Keratinocyte (primary cell): ENCODE measurements at regions not wholly inside any gene's neighbourhood (a gene's known extent, or its start where the extent isn't known, plus 50 kb on each side); places are given as distances from the start of the nearest gene placed in this dataset.

Source experiments
- DNase-seq: peaks from one replicate; pipeline ENCODE4 v3.0.0-alpha.2; 2011; ENCODE audit warnings: low read depth, missing footprints, low spot score
- FAIRE-seq: peaks from 2 replicates; lab custom pipeline; 2011; peaks lifted over from hg19 to GRCh38; lab: Jason Lieb, UNC
- H2AFZ ChIP-seq: 2 replicates; pipeline ENCODE4 v1.6.0; 2012; ENCODE audit warnings: low read length, control low read depth, inconsistent platforms; ENCODE audit not compliant: control insufficient read depth
- H3K27ac ChIP-seq: 2 replicates; pipeline ENCODE4 v1.5.1; 2011; ENCODE audit warnings: low read length; ENCODE audit not compliant: control insufficient read depth, insufficient read depth
- H3K27me3 ChIP-seq: 3 replicates; pipeline ENCODE4 v1.6.0; 2011; ENCODE audit warnings: low read length; ENCODE audit not compliant: control insufficient read depth, insufficient read depth; ENCODE audit errors: extremely low read depth
- H3K36me3 ChIP-seq, 2 experiments: 2 replicates in 1 of 2; 3 replicates in 1 of 2; pipeline ENCODE4 v1.5.1; 2011; ENCODE audit warnings: low read length in 2 of 2, mild to moderate bottlenecking in 1 of 2; ENCODE audit not compliant: control insufficient read depth in 2 of 2, insufficient read depth in 2 of 2; ENCODE audit errors: extremely low read depth in 1 of 2
- H3K4me1 ChIP-seq: 3 replicates; pipeline ENCODE4 v1.5.1; 2011; ENCODE audit warnings: low read length; ENCODE audit not compliant: control insufficient read depth, insufficient read depth; ENCODE audit errors: extremely low read depth
- H3K4me2 ChIP-seq: 3 replicates; pipeline ENCODE4 v1.6.0; 2011; ENCODE audit warnings: low read depth, low read length; ENCODE audit not compliant: control insufficient read depth, insufficient read depth; ENCODE audit errors: extremely low read depth
- H3K4me3 ChIP-seq, 3 experiments: fragments of 200-600 bp in 1 of 3; sonication (generic) in 1 of 3; 2 replicates in 2 of 3; 3 replicates in 1 of 3; pipeline ENCODE4 v1.5.1; 2011 to 2016; ENCODE audit warnings: low read length in 3 of 3, mild to moderate bottlenecking in 3 of 3, control low read depth in 2 of 3, inconsistent platforms in 1 of 3, low read depth in 1 of 3, mixed read lengths in 1 of 3, mixed run types in 1 of 3, moderate library complexity in 1 of 3; ENCODE audit not compliant: control insufficient read depth in 2 of 3, insufficient read depth in 2 of 3; ENCODE audit errors: extremely low read depth in 1 of 3
- H3K79me2 ChIP-seq: 2 replicates; pipeline ENCODE4 v1.6.0; 2012; ENCODE audit warnings: low read length; ENCODE audit not compliant: control insufficient read depth, insufficient read depth
- H3K9ac ChIP-seq: 3 replicates; pipeline ENCODE4 v1.6.0; 2011; ENCODE audit warnings: low read length; ENCODE audit not compliant: control insufficient read depth, insufficient read depth; ENCODE audit errors: extremely low read depth
- H3K9me1 ChIP-seq: 3 replicates; pipeline ENCODE4 v1.6.0; 2011; ENCODE audit warnings: low read length; ENCODE audit not compliant: control insufficient read depth, insufficient read depth; ENCODE audit errors: extremely low read depth
- H3K9me3 ChIP-seq: 2 replicates; pipeline ENCODE4 v1.5.1; 2012; ENCODE audit warnings: low read depth, low read length; ENCODE audit not compliant: control insufficient read depth
- H4K20me1 ChIP-seq: 3 replicates; pipeline ENCODE4 v1.6.0; 2011; ENCODE audit warnings: low read length; ENCODE audit not compliant: control insufficient read depth, insufficient read depth; ENCODE audit errors: extremely low read depth
- CTCF ChIP-seq, 3 experiments: IDR thresholded peaks in 1 of 3; conservative IDR thresholded peaks in 1 of 3; optimal IDR thresholded peaks in 1 of 3; 2 replicates in 2 of 3; 3 replicates in 1 of 3; pipeline versions ENCODE3 to v1.5.1; 2011; ENCODE audit warnings: low read length in 3 of 3, mild to moderate bottlenecking in 3 of 3, moderate library complexity in 2 of 3, control low read depth in 1 of 3, inconsistent platforms in 1 of 3; ENCODE audit not compliant: insufficient read depth in 2 of 3; ENCODE audit errors: extremely low read depth in 1 of 3
- EZH2 ChIP-seq: IDR thresholded peaks from one replicate; pipeline ENCODE4 v1.6.1; 2012; ENCODE audit warnings: inconsistent platforms, mild to moderate bottlenecking, low read length, moderate library complexity
- dilution Hi-C: fragments of 300-500 bp; cut with MboI; formaldehyde crosslinking; loops from one replicate; pipeline ENCODE4 v1.7.0; 2020; ENCODE audit warnings: low sequenced_read_pairs; ENCODE audit not compliant: extremely low pct_ligation_motif_present

GRCh38 chr13:73608157-73608516 lies 526.1 kb downstream of the KLF12 start:
- Histone ChIP-seq H4K20me1 (no peaks in the 10 kb centered on the region), H3K4me3 (no peak overlapping the region), H3K27me3 (no peaks in the 10 kb centered on the region), H3K27ac (no peak overlapping the region), H3K4me1 (peaks cover 29% of the 10 kb centered on the region), H2AFZ (peak overlapping the region; percentile 72), H3K79me2 (no peaks in the 10 kb centered on the region), H3K36me3 (no peaks in the 10 kb centered on the region), H3K4me2 (no peak overlapping the region), H3K9me3 (peaks cover 2% of the 10 kb centered on the region), H3K9me1 (no peaks in the 10 kb centered on the region), H3K9ac (no peak overlapping the region)
- dilution Hi-C loops, result no loop called here
- TF ChIP-seq CTCF (optimal IDR thresholded peaks at IDR 0.05 in 1 of 3, IDR thresholded peaks at IDR 0.05 in 1 of 3, conservative IDR thresholded peaks at IDR 0.05 in 1 of 3; ENCODE audit: extremely low read depth in 1 of 3, insufficient read depth in 2 of 3, low read length in 3 of 3) (no peak), EZH2 (no peak)
- DNase-seq (no peak), FAIRE-seq (no peak)

- H4K20me1 ChIP-seq, result no peaks in the 10 kb centered on the region
- no peak for TF ChIP-seq CTCF (optimal IDR thresholded peaks at IDR 0.05 in 1 of 3, IDR thresholded peaks at IDR 0.05 in 1 of 3, conservative IDR thresholded peaks at IDR 0.05 in 1 of 3; ENCODE audit: extremely low read depth in 1 of 3, insufficient read depth in 2 of 3, low read length in 3 of 3)
- no peak for TF ChIP-seq EZH2
- H3K4me1 ChIP-seq, result peaks cover 31% of the 10 kb centered on the region
- DNase-seq, result no peak
- no peaks in the 10 kb centered on the region for H3K27me3 ChIP-seq
- no peaks in the 10 kb centered on the region for H3K9me1 ChIP-seq
- H3K9ac ChIP-seq, result no peak overlapping the region
- no peak overlapping the region for H3K4me3 ChIP-seq
- H3K9me3 ChIP-seq, result peaks cover 2% of the 10 kb centered on the region
- peak overlapping the region; percentile 72 for H2AFZ ChIP-seq
- no peak overlapping the region for H3K27ac ChIP-seq
- H3K36me3 ChIP-seq, result no peaks in the 10 kb centered on the region
- dilution Hi-C loops, result no loop called here
- no peak overlapping the region for H3K4me2 ChIP-seq
- FAIRE-seq, result no peak
- H3K79me2 ChIP-seq, result no peaks in the 10 kb centered on the region
Measured at GRCh38 chr13:73607489-73608156, 526.6 kb downstream of the KLF12 start.
